ENCODE measurements at regions not wholly inside any gene's neighbourhood (a gene's known extent, or its start where the extent isn't known, plus 50 kb on each side); places are given as distances from the start of the nearest gene placed in this dataset.

DNA sequence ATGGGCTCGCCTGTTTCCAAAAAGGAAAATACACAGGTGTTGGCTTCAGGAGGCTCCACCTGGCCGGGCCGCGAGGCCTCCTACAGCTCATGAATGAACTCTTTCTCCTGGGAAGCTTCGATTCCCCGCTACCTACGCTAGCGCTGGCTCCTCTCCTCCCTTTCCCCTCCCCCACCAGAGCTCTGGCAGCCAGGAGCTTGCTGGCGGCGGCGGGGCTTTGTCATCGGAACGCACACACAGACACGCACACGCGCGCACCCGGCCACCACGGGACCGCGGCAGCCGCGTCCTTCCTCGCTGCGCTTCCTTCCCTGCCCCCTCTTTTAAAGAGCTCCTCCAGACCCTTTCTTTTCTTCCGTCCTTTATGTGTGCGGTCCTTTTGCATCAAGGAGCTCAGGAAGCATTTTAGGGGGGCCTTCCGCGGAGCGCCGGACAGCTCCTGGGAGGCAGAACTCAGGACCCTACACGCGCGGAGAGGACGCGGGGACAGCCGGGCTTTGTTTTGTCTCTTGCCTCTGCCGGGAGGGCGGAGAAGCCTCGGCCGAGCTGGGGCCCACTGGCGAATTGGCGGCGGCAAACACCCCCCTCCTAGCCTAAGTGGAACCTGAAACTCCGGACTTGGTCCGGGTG is 70.2 kb upstream of the BCOR start:
- no peak for DNase-seq (ENCODE audit: low read depth)

- no peak for DNase-seq (ENCODE audit: low read depth)
These were observed 69.6 kb upstream of the BCOR start for GRCh38 chrX:40167233-40167849.

DNA sequence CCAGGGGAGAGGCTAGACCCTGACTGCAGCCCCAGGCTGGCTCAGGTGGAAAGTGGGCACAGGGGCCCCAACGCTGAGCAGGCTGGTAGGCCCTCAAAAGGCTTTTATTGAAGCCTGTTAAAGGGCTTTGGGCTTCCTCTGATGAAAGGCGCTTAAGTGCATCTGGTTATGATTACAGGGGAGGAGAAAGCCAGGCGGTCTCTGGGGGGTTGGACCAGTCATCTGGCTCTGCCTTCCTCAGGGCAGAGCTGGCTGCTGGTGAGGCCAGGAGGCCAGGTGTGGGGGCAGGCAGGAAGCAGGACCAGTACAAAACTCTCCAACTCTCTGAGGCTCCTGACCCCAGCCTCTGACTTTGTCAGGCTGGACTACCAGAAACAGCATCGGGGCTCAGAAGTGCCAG is 68.8 kb upstream of the BCOR start:
- DNase-seq (ENCODE audit: low read depth): peak; percentile 76

GRCh38 chrX:40165861-40166260 is 68.1 kb upstream of the BCOR start:
- no peak for DNase-seq (ENCODE audit: low read depth)

- no peak for DNase-seq (ENCODE audit: low read depth)
These were observed 67.4 kb upstream of the BCOR start for GRCh38 chrX:40165206-40165605.

DNA sequence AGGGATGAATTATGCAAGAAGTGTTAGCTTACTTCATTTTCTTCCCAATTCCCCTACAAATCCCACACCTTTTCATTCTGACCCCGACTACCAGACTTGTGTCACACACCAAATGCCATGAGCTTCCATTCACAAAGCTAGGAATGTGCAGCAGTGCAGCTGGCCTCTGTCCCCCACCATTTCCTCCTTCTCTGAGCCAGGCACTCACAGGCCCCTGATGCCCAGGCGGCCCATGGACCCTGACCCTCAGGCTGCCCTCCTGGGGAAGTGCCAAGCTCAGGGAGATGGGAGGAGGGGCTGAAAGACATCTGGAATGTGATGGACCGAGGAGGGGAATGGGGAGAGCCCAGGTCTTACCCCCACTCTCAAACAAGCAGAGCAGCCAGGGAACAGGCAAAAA is 67.0 kb upstream of the BCOR start:
- no peak for DNase-seq (ENCODE audit: low read depth)

DNA sequence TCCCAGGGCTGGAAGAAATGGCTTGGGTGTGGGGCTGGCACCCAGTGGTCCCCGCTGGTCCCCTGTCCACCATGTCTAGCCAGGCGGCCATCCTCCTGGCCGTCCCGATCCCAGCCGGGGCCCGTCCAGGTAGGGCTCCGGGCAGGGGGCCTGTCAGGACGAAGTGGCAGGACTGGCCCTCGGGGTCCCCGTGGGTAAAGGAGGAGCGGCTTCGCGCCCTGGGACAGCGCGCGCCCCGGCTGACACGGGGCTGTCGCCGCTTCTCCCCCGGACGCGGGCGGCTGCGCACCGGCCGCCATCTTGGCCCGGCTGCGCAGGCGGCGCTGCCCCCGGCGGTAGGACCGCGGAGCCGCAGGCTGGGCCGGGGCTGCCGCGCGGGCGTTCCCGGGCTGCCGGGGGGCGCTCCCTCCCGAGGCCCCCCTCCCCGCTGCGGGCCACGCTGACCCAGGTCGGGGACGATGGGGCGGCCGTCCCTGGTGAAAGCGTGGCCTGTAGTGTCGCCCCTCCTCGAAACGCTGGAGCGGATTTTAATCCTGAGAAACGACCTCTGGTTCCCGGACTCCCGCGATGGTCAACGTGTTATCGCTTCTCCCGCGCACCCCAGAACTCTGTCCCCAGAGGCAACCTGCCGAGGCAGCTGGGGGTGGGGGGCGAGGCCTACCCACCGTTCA is 60.4 kb upstream of the BCOR start:
- DNase-seq (ENCODE audit: low read depth): no peak

GRCh38 chrX:40157228-40158035 is 59.7 kb upstream of the BCOR start:
- no peak for DNase-seq (ENCODE audit: low read depth)

DNA sequence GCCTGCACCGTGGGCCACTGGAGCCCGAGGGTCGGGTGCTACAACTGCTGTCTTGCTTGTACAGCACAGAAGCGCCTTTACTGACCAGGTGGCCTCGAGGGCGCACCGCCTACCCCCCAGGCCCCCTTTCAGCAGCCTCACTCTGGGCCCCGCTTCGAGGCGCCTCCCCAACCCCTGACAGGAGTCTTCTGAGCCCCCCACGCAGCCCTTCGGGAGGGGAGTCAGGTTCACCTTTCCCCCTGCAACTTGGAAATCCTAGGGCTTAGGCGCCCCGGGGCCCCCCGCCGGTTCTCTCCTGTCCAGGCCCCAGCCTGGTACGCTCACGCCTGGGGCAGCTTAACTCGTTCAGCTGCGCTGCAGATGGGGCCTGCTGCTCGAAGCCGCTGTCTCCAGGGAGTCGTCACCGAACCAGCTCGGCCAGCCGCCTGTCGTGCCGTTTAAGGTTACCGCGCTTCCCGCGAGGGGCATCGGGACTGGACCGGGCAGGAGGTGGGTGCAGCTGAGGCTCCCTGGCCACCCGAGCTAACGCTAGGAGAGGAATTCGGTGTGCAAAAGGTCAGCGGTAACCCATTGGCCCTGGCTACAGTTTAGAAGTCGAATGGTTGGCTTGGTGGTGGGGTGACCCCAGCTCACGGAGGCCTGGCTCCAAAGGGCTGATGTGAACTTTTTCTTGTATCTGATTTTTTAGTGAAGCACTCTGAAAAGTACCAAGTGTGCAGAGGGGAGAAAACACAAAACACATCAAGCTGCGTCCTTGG is 58.9 kb upstream of the BCOR start:
- no peak for DNase-seq (ENCODE audit: low read depth)

DNA sequence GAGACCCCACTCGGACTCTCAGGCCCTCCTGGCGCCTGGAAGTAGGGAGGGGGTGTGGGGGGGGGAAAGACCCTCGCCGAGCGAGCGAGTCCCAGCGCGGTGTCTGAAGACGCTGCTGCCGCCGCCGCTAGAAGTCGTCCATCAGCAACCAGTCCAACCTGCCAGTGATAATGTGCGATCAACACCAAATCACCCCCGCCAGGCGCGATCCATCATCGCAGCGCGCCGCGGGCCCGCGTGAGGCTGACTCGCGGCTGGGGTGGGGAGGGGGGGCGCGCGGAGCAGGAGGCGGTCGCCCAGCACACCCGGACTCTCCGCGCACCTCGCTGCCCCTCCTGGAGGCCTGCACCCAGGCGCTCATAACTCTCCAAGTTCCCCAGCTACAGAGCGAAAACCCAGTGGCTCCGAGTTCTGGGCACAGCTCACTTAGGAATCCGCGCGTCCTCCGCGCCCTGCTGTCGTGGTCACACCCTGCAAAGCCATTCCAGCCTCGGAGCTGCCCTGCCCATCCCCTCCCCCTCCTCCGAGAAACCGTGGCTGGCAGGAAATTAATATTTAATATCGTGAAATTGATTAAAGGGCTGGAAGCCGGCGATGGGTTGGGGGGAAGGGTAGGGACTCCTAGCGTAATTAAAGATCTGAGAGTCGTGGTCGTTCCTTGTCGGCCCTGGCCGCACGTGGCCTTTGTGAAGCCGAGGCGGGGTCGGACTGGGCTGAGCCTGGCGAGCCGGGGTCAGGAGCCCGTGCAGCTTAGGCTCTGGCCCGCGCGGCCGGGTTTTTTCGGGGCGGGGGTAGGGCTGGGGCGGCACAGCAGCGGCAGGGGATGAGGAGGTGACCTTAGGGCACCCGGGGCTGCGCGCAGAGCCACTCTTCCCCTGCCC is 58.1 kb upstream of the BCOR start:
- DNase-seq (ENCODE audit: low read depth): no peak

DNA sequence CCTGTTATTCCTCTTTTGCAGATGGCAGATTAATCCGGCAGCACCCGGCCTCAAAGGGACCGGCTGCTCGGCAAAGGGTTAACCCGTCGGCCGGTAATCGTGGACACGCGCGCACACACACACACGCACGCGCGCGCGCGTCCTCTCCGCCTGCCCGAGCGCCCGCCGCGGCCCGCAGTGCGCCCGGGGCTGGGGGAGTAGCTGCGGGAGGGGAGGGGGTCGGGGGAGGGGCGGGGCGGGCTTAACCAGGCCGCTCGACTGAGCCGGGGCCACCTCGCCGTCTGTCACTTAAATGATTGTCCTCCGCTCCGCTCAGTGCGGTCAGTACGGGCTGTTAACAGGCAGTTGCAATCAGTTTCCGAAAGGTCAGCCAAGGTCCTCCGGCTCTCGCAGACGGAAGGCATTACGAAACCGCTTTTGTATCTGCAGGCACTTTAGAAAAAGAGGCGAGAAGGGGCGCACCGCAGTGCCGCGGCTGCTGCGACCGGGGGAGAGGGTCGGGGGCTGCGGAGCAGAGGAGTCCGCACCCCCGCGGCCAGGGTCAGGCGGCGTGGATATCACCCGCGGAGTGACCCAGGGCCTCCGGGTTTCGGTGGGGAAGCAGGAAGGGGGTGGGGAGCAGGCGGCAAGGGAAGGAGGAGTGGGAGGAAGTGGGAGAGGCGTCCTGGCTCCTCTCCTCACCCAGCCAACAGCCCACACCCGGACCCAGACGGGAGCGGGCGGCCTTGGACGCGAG is 57.3 kb upstream of the BCOR start:
- peak; percentile 86 for DNase-seq (ENCODE audit: low read depth)

DNA sequence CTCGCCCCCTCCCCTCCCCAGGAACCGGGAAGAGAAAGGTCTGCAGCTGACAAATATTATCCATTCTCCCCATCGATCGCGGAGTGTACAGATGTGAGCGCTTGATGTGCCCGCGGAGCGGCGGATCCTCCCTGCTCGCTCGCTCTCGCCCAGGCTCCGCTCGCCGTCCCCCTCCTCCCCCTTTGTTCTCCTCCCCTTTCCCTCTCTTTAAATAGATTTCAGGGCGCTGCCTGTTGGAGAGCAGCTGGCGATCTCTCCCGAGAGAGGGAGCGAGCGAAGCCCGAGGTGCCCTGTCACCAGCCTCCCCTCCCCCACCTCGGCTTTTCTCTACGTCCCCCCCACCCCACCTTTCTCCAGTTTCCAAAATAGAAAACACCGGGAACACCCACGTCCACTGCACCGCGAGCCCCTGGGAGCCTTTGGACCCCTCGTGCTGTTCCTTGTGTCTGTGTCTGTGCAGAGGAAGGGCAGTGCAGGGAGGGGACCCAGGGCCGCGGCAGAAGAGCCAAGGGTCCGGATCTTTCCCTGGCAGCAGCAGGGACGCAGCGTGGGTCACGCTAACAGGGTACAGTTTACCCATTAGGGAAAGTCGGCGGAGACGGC is 56.6 kb upstream of the BCOR start:
- DNase-seq (ENCODE audit: low read depth): peak; percentile 75

GRCh38 chrX:40153345-40154249 is 55.8 kb upstream of the BCOR start:
- DNase-seq (ENCODE audit: low read depth): peak; percentile 85

DNA sequence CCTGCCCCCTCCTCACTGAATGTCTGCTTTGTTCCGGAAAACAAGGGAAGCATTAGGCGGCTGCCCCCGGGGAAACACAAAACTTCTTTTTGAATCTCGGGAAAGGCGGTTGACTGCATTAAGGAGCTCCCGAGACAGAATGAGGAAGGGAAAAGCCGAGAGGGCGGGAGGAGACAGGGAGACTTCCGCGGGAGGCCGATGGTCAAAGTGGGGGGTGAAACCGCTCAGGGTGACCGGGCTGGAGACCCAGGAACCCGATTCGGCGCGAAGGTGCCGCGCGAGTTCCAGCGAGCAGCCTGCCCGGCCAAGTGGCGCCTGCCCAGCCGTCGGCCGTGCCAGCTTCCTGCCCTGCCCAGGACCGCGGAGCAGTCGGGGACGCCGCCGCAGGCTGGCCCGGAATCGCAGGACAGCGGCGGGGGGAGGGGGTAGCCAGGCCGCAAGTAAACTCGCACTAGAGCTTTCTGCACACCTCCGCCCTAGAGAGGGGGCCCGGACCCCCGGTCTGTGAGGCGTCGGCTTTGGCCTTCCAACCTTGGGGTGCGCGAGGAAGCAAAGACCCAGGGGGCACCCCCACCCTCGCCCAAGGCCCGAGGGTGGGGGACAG is 55.1 kb upstream of the BCOR start:
- peak; percentile 72 for DNase-seq (ENCODE audit: low read depth)

DNA sequence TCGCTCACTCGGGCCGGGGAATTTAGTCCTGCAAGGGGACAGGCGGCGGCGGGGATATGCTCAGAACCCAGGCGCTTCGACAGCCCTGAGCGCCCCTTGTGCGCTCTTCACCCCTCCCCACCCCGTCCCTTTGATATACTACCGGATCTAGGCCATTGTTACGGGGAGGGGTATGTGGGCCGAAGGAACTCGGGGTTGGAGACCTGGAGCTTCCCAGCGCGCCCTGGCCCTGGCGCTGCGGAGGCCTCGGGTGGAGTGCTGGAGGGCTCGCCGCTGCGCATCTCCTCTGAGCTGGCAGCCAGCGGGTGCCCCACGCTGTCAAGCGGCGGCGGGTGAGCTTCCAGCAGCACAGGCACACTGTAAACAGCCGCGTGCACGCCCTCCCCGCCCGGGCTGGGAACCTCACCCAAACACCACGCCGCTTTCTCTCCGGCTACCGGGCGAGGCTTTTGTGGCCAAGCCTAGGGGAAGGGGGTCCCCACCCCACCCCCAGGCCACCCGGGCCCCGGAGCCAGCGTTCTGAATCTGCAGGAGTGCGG is 54.5 kb upstream of the BCOR start:
- peak; percentile 62 for DNase-seq (ENCODE audit: low read depth)

DNA sequence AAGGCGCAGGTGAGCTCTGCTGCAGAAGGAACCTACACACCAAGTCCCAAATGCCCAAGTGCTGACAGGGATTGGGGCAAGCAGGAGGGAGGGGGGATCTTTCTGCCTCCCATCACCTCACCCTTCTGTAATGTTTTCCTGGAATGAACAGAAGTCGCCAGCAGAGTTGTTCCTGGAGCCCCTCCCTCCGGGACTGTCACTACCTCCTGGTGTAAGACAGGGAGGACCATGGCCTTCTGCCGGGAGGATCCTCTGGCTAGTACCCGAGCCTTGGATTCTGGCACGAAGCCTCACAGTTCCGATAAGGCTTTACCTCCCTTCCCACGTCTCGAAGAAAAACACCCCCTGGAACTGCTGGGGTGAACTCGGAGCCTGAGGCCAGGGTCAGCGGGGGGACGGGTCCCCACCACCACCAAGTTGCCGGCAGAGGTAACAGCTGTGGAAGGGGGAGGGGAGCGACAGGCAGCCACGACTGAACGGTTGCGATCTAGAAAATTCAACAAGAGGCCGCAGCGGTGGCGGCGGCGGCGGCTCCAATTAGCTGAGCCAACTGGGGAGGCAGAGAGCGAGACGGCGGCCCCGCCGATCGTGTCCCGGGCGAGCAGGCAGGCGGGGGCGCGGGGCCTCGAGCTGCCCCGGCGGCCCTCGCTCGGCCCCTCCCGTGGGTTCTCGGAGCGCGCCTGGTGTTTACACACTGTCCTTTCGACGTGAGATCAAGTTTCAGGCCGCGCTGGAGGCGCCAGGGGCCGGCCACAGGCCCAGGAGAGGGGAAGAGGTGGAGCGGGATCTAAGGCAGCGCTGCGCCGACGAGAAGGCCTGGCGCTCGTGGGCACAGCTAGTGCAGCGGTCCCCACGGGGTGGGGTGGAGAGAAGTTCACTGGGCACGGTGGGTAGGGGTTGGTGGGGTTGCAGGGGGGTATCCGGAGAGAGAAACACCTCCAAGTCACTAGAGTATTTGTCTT is 53.7 kb upstream of the BCOR start:
- DNase-seq (ENCODE audit: low read depth): no peak

DNA sequence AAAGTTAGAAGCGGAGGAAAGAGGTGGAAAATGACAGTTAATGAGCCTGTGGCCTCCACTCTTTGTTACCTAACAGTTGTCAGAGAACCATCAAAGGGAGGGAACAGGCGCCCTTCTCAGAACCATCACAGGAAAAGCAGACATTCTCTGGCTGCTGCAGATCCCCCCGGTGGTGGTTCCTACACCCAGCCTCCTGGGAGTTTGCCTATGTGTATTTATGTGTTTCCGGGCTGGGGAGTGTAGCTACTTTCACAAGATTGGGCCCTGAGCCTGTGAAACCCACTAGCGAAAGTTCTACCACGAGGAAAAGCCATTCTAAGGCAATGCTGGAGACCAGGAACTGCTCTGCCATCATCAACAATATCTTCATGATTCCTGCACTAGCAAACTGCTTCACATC is 52.7 kb upstream of the BCOR start:
- DNase-seq (ENCODE audit: low read depth): no peak

Measured in RPMI7951 (cell line).